ENCODE measurements at regions not wholly inside any gene's neighbourhood (a gene's known extent, or its start where the extent isn't known, plus 50 kb on each side); places are given as distances from the start of the nearest gene placed in this dataset.
"Not testable (repeated sequence)": the region's sequence is repeated elsewhere in the genome, so short reads cannot be mapped to it uniquely, and the experiment has no call there.

DNA sequence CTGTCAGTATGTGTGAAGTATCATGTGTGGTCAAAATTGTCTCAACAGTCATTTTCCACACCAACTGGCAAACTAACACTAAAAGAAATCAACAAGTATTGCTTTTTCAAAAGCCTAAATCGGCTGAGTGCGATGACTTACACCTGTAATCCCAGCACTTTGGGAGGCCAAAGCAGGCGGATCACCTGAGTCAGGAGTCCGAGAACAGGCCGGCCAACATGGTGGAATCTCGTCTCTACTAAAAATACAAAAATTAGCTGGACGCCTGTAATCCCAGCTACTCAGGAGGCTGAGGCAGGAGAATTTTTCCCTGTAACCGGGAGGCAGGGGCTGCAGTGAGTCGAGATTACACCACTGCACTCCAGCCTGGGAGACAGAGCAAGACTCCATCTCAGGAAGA is 100.3 kb upstream of the METTL9 start:
- TF ChIP-seq CTCF (conservative IDR thresholded peaks at IDR 0.05; ENCODE audit: low read depth, low read length); EZH2 (IDR thresholded peaks at IDR 0.05; ENCODE audit: borderline replicate concordance, low read depth, low read length, poor library complexity, severe bottlenecking): not testable (repeated sequence)
